WERI-Rb-1 (cell line): ENCODE measurements at regions not wholly inside any gene's neighbourhood (a gene's known extent, or its start where the extent isn't known, plus 50 kb on each side); places are given as distances from the start of the nearest gene placed in this dataset.

ENCODE experiments used
- DNase-seq: peaks from one replicate; pipeline ENCODE4 v3.0.0-alpha.2; 2020
- H3K27ac ChIP-seq: fragments of 250-450 bp; sonication (Bioruptor Pico); 2 replicates; pipeline ENCODE4 v1.5.1; 2020; ENCODE audit warnings: mild to moderate bottlenecking, moderate library complexity
- H3K27me3 ChIP-seq: fragments of 250-450 bp; sonication (Bioruptor Pico); 2 replicates; pipeline ENCODE4 v1.5.1; 2021; ENCODE audit warnings: mild to moderate bottlenecking, low read depth, moderate library complexity; ENCODE audit not compliant: insufficient read depth, severe bottlenecking
- H3K36me3 ChIP-seq: fragments of 250-450 bp; sonication (Bioruptor Pico); 2 replicates; pipeline ENCODE4 v1.5.1; 2020; ENCODE audit warnings: mild to moderate bottlenecking, moderate library complexity
- H3K4me3 ChIP-seq: 2 replicates; pipeline ENCODE4 v1.5.1; 2011; ENCODE audit warnings: low read depth, mild to moderate bottlenecking, control low read depth, low read length
- H3K9me3 ChIP-seq: fragments of 250-450 bp; sonication (Bioruptor Pico); 2 replicates; pipeline ENCODE4 v1.5.1; 2021; ENCODE audit warnings: mild to moderate bottlenecking, moderate library complexity; ENCODE audit not compliant: severe bottlenecking
- CTCF ChIP-seq: IDR thresholded peaks from 2 replicates; pipeline ENCODE4 v1.5.1; 2011; ENCODE audit warnings: low read depth, mild to moderate bottlenecking, control low read depth, inconsistent platforms, low read length

- no peak for DNase-seq
- Histone ChIP-seq H3K27ac (no peak overlapping the region), H3K4me3 (no peak overlapping the region), H3K9me3 (no peaks in the 10 kb centered on the region), H3K36me3 (no peaks in the 10 kb centered on the region), H3K27me3 (no peaks in the 10 kb centered on the region)
- no peak for TF ChIP-seq CTCF
These were observed 158.3 kb upstream of the C1orf21 start for GRCh38 chr1:184228558-184228957.

GRCh38 chr1:184237588-184237987, 149.2 kb upstream of the C1orf21 start:
- no peak overlapping the region for H3K4me3 ChIP-seq
- no peaks in the 10 kb centered on the region for H3K36me3 ChIP-seq
- H3K9me3 ChIP-seq: peaks cover 7% of the 10 kb centered on the region
- no peak for DNase-seq
- no peak overlapping the region for H3K27ac ChIP-seq
- H3K27me3 ChIP-seq: peaks cover 4% of the 10 kb centered on the region
- no peak for TF ChIP-seq CTCF

GRCh38 chr1:184241446-184241845, 145.4 kb upstream of the C1orf21 start:
- Histone ChIP-seq H3K9me3 (no peaks in the 10 kb centered on the region), H3K36me3 (no peaks in the 10 kb centered on the region), H3K27me3 (peaks cover 4% of the 10 kb centered on the region), H3K27ac (no peak overlapping the region), H3K4me3 (no peak overlapping the region)
- DNase-seq: no peak
- no peak for TF ChIP-seq CTCF

GRCh38 chr1:184242507-184242943, 144.3 kb upstream of the C1orf21 start:
- peak; percentile 75 for DNase-seq
- H3K27ac ChIP-seq: no peak overlapping the region

GRCh38 chr1:184244962-184245361, 141.9 kb upstream of the C1orf21 start:
- no peak overlapping the region for H3K4me3 ChIP-seq
- no peak for TF ChIP-seq CTCF
- H3K27ac ChIP-seq: no peak overlapping the region
- no peak for DNase-seq
- H3K27me3 ChIP-seq: peaks cover 4% of the 10 kb centered on the region
- no peaks in the 10 kb centered on the region for H3K9me3 ChIP-seq
- H3K36me3 ChIP-seq: no peaks in the 10 kb centered on the region

More at GRCh38 chr1:184242507-184242943, 144.3 kb upstream of the C1orf21 start:
- H3K9me3 ChIP-seq: no peaks in the 10 kb centered on the region
- H3K4me3 ChIP-seq: no peak overlapping the region
- H3K27me3 ChIP-seq: peaks cover 4% of the 10 kb centered on the region
- TF ChIP-seq CTCF: no peak
- H3K36me3 ChIP-seq: no peaks in the 10 kb centered on the region

GRCh38 chr1:184247671-184248070, 139.2 kb upstream of the C1orf21 start:
- no peaks in the 10 kb centered on the region for H3K36me3 ChIP-seq
- no peak overlapping the region for H3K27ac ChIP-seq
- H3K27me3 ChIP-seq: no peaks in the 10 kb centered on the region
- DNase-seq: no peak
- no peak for TF ChIP-seq CTCF
- H3K9me3 ChIP-seq: no peaks in the 10 kb centered on the region
- no peak overlapping the region for H3K4me3 ChIP-seq
